ENCODE measurements at regions not wholly inside any gene's neighbourhood (a gene's known extent, or its start where the extent isn't known, plus 50 kb on each side); places are given as distances from the start of the nearest gene placed in this dataset.
"Not testable (repeated sequence)": the region's sequence is repeated elsewhere in the genome, so short reads cannot be mapped to it uniquely, and the experiment has no call there.

DNA sequence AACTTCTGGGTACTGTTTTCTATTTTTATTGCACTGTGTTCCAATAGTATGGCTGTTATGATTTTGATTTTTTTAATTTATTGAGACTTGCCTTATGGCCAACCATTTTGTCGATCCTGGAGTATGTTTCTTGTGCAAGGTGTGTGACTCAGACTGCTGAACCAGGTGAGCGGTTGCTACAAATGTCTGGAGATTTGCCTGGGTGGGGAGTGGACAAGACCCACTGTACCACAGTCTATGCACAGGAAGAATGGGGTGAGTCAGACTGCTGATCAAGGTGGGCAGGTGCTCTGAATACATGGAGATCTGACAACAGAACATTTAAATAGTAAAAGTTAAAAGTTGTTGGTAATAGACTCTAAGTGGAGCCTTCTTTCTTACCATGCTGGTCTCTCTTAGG lies 609.2 kb downstream of the CSNK1G3 start:
- DNase-seq (ENCODE audit: low read depth in 2 of 2), result no peak

DNA sequence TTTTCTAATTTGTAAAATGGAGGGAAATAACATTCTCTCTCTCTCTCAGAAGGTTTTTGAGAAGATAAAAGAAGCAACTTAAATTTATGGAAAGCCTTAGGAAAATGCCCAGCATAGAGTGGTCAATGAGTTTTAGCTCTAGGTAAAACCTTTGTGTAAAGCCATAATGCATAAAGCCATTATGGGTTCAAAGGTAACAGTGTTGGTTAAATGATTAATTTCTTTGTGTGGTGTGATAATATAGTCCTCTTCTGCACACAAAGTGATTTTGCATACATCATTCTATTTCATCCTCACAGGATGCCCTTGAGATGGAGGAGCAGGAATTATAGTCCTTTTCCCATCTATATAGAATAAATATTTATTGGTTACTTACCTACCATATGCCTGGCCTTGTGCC lies 602.9 kb downstream of the CSNK1G3 start:
- no peak for DNase-seq (ENCODE audit: low read depth in 2 of 2)

DNA sequence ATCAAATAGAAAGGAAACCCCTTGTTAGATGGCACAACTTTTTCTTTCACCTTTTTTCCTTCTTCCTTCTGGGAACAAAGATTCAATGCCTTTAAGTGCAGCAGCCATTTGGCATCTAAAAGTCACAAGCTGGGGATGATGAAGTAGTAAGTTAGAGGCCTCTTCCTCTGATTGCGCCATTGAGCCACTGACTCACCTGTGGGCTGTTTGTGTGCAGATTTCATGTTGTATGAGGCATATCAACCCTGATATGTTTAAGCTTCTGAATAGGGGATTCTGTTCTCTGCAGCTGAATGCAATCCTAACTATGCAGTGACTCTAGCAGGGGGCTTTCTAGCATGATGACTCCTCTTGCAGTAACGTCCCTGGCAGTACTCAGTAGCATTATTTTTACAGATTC lies 599.9 kb downstream of the CSNK1G3 start:
- DNase-seq (ENCODE audit: low read depth in 2 of 2), result no peak

DNA sequence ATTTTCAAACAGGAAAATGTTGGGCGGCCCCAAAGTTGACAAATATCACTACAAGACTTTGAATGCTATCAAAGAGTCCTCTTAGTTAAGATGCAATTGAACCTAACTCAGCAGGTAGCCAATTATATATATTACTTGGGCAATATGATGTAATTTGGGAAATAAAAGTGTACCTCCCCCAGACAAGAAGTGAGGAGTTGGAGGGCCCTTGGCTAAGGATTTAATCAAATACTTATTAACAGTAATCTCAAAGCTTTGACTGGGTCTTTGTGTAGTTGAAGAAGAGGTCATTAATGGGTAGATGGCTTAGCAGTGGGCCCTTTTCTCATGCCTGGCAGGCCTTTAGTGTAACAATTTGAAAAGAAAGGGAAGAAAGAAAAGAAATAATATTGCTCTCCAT lies 599.0 kb downstream of the CSNK1G3 start:
- no peak for DNase-seq (ENCODE audit: low read depth in 2 of 2)

DNA sequence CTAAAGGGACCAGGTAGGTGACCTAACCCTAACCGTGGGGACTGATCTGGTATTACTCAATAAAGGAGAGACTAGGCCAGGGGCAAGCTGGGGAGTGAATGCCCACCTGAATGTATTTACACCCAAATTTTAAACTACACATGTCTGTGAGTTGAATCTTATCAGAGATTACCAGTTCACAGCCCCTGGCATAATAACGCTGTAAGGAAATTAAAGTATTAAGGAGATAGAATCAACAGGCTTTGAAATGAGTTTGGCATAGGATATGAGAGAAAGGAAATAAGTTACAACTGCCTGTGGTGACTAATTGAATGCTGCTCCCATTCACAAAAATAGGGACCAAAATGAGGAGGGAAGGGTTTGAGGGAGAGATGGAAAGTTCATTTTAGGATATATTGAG lies 593.3 kb downstream of the CSNK1G3 start:
- no peak for DNase-seq (ENCODE audit: low read depth in 2 of 2)

DNA sequence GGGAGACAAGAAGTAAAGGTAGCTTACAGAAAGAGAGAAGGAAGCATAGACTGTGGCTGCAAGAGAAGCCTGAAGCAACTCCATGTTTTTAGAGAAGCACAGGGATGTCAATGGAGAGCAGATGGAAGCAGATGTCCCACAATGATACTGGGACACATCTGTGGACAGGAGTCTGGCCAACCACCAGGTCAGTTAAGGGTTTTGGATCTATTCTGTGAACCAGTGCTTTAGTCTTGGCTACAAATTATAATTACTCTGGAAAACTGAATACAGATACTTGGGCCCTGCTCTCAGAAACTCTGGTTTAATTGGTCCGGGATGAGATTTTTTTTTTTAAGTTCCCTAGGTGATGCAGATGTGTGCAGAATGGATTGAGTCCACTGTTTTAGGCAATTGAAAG lies 592.8 kb downstream of the CSNK1G3 start:
- no peak for DNase-seq (ENCODE audit: low read depth in 2 of 2)

DNA sequence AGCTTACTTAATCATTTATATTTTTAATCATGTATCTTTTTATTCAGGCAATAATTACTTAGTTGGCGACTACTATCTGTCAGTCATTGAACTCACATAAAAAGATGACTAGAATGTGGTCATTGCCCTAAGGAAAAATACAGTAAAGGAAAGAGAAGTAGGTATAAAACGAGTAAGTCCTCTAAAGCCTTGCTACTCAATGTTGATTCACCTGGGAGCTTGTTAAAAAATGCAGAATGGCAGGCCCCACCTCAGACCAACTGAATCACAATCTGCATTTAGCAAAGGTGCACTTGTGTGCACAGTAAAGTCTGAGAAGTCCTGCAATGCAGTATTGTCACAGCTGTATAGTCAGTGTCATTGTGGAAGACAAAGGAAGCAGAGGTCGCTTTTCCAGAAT lies 592.4 kb downstream of the CSNK1G3 start:
- no peak for DNase-seq (ENCODE audit: low read depth in 2 of 2)

DNA sequence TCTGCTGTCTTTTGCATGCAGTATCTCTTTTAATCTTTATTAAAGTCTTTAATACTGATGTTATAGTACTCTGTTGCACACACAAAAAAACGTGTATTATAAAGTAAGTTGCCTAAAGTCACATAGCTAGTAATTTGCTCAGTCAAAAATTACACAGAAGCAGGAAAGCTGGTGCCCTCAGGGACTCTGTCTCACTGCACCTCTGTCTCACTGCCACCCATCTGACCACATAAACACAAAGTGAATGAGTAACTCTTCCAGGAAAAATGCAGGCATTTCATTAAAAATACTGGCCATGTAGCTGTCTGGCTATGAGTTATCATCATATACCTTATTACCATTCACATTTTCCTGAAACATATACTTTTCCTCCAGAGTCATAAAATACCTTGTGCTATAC lies 591.7 kb downstream of the CSNK1G3 start:
- no peak for DNase-seq (ENCODE audit: low read depth in 2 of 2)

DNA sequence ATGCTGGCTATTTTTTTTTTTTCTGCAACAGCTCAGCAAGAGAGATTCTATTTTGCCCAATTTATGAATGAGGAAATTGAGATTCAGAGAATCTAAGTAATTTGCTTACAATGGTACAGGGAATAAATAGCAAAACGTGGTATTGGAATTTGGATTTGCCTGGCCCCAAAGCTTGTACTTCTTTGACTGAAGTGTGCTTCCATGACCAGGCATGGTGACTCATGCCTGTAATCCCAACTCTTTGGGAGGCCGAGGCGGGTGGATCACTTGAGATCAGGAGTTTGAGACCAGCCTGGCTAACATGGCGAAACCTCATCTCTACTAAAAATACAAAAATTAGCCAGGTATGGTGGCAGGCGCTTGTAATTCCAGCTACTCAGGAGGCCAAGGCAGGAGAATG lies 591.1 kb downstream of the CSNK1G3 start:
- DNase-seq (ENCODE audit: low read depth in 2 of 2), result not testable (repeated sequence)

DNA sequence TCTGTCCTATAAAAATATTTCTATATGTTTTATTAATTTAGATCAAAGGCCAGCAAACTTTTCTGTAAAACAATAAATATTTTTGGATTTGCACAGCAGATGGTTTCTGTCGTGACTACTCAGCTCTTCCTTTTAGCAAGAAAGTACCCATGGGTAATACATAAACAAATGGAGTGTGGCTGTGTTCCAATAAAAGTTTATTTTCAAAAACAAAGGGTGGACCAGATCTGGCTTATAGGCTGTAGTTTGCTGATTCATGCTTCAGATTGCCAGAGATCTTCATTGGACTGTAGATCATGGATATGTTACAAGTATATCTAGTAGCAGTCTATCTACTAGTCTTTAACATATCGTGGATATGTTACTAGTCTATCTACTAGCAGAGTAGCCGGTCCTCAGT lies 590.5 kb downstream of the CSNK1G3 start:
- DNase-seq (ENCODE audit: low read depth in 2 of 2), result no peak

DNA sequence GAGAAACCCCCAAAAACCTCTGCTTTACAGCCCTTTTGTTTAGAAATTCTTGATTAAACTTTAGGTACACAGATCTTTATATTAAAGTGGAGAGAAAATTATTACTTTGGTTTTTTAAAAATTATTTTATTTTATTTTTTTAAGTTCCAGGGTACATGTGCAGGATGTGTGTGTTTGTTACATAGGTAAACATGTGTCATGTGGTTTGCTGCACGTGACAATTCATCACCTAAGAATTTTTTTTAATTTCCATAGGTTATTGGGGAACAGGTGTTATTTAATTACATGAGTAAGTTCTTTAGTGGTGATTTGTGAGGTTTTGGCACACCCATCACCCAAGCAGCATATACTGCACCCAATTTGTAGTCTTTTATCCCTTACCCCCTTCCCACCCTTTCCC lies 581.7 kb downstream of the CSNK1G3 start:
- no peak for DNase-seq (ENCODE audit: low read depth in 2 of 2)

DNA sequence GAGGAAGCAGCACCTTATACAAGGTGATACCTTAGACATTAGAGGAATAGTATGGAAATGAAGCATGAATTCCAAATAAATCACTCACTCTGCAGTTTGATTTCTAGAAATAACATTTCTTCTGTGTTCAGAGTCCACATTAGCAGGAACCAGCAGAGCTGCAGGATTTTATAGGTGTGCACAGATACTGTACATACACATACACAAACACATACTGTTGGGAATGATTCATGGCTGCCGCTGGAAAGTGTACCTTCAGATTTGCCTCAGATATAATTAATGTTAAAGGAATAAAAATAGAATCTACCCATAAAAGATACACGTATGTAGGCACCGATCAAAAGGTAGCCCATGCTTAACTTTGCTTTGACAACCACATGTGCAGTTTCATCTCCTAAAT lies 578.1 kb downstream of the CSNK1G3 start:
- no peak for DNase-seq (ENCODE audit: low read depth in 2 of 2)

DNA sequence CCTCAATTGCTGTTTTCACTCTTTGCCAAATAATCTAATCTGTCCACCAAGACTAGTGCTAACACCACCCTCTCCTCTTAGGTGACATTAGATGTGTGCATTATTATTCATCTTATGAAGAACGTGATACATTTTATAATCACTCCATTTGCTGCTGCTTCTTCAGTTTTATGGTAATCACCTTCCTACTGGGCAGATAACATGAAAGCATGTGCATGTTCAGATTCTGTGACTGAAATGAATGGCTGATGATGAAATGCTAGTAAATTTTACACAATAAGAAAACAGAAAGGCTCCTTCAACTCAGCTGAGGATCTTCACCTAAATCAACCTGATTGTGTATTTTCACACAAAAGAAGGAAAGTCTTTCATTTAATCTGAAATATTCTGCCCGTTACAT lies 577.6 kb downstream of the CSNK1G3 start:
- DNase-seq (ENCODE audit: low read depth in 2 of 2), result no peak

DNA sequence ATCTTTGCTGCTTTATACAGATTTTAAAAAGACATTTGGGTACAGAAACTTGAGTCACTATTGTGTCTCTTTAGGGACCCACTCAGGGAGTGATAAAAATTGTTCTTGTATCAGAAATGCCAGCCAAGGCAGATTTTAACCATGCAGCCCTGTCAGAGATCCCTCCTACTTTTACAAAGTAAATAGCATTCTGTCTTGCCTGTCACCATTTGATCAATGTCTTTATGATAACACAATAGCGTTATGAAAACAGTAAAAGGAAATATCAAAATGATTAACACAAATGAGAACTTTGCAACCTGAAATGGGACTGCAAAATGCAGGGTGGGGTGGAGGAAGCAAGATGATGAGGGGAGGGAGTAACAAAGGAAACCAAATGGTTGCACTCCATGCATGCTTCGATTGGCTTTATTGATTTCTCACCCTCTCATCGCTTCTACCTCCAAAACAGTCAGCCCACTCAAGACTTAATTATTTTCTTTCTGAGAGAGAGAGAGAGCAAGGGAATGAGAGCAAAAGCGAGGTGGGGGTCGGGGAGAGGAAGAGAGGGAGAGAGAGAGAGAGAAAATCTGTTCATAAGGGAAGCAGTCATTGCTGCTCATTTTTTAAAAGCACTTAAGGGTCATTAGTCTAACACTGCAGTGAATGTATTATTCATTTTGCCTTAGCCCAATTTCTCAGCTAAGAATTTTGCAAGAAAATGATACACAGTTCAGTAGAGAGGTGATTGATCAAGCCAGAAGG lies 576.5 kb downstream of the CSNK1G3 start:
- DNase-seq (ENCODE audit: low read depth in 2 of 2), result no peak

DNA sequence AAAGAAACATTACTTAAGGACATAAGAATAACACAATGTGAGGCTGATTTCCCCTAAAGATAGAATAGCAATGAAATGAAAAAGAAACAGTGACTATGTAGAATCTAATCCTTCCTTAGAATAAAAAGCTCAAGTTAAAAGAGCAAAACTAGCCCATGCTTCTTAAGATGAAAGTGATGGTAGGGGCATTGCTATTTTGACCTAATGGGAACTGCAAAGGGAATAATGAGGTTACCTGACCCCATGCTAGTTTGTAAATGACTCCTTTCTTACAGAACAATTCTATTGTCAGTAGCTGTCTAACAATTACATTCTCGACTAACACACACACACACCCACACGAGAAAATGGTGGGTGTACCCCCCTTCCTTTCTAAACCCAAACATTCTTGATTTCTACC lies 575.8 kb downstream of the CSNK1G3 start:
- no peak for DNase-seq (ENCODE audit: low read depth in 2 of 2)

DNA sequence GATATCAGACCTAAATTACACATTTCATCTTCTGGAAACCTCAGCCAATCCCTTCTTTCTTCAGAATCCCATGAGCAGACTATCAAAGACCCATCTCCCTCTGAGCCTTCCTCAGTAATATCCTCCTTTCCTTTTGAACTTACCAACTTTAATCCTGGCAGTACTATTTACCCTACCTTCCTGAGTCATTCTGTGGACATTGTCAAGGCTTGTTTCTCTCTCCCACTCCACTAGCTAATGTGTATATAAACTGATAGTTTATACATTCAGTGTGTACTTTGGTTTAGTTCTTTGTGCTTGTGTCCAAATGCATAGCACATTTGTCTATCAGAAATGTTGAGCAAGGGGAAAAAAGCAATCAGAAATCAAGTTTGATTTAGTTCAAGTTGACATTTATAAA lies 568.3 kb downstream of the CSNK1G3 start:
- DNase-seq (ENCODE audit: low read depth in 2 of 2), result no peak

DNA sequence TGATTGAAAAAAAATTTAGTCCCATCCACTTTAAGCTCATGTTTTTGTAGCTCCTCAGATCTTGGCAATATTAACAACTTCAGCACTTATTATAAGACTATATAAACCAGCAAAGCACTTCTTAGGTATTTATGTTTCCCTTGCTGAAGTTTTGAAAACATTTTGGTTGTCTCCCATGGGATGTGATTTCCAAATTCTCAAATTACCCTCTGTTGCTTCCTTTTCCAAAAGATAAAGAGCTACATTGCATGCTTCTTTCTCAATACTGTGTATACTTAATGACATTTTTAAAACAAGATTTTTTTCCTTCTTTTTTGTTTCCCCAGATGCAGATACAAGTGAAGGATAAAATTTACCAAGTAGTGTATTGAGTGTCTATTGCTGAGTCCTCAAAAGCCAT lies 567.1 kb downstream of the CSNK1G3 start:
- DNase-seq (ENCODE audit: low read depth in 2 of 2), result no peak

DNA sequence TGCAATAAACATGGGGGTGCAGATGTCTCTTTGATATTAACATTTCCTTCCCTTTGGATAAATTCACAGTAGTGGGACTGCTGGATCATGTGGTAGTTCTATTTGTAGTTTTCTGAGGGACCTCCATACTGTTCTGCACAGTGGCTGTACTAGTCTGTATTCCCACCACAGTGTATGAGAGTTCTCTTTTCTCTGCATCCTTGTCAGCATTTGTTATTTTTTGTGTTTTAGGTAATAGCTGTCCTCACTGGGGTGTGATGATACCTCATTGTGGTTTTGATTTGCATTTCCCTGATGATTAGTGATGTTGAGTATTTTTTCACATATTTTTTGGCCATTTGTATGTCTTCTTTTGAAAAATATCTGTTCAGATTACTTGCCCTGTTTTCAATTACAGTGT lies 562.5 kb downstream of the CSNK1G3 start:
- DNase-seq (ENCODE audit: low read depth in 2 of 2), result no peak

DNA sequence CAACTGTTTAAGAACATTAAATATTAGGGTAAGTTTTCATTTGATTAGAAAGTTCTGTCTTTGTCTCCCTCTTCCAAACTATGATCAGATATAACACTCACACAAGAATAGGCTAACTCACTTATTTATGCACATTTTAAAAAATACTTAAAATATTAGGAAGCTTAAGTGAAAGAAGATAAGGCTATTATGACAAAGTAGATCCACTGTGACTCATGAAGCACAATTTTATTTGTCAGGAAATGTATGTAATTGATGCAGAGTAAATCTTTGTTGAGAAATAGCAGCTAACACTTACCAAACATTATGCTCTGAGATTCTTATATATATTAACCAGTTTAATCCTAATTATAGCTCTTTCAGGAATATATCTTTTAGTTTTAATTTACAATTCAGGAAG lies 560.6 kb downstream of the CSNK1G3 start:
- DNase-seq (ENCODE audit: low read depth in 2 of 2), result no peak

DNA sequence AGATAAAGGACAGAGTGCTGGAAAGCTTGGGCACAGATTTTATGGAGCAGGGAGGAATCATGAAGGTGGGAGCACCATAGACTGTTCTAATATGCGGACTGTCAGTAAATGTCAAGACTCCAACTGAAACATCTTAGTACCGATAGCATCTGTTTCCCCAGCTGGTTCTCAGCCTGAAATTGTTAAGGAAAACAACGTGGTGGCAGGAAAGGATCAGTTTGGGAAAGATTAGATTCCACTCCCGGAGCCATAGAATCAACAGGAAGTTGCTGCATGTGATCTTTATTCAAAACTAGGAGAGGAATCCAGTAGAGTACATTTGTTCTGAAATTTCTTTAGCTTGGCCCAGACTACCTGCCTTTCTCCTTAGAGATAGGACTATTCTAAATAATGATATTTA lies 559.1 kb downstream of the CSNK1G3 start:
- DNase-seq (ENCODE audit: low read depth in 2 of 2), result no peak

DNA sequence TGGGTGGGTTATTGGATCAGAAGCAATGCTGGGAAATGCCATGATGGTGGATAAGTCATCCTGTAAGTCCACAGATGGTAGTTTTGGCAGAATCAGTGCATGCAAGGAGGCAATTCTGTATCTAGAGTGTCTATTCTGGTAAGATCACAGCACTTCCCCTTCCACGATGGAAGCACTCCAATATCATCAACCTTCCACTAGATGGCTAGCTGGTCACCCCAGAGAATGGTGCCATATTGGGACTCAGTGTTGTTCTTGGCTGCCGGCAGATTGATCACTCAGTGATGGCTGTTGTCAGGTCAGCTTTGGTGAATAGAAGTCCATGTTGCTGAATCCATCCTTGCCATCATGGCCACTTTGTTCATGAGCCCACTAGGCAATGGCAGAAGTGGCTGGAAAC lies 553.5 kb downstream of the CSNK1G3 start:
- no peak for DNase-seq (ENCODE audit: low read depth in 2 of 2)

DNA sequence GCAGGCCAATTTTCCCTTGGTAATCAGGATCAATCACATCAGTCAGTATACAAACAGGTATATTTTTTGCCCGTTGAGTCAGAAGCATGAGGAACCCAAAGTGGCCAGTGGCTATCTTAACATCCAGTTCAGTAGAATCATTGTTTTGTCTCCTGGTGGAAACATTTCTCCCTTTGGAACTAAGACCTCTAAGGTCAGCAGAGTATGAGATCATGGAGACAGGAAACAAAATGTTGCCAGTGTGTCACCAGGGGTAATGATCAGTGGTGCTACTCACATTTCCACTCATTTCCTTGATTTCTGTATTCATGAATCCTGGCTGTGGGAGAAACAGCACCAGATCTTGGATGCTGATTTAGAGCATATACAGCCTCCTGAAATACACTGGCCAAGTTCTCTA lies 553.0 kb downstream of the CSNK1G3 start:
- DNase-seq (ENCODE audit: low read depth in 2 of 2), result no peak

DNA sequence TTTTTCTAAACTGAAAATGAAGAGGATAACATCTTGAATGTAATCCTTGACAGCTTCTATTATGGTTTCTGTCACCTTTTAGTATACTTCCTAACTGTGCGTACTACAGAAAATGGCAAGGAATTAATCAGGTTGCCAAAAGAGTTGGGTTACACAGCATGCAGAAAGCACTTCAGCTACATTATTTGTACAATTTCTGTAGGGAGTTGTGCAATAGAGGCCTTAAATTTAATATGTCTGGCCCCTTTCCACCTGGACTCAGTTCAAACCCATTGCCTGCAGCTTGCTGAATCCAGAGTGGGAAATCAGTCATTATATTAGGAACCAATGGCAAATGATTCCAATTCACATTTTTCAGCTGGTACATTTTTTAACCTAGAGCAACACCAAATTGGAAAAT lies 549.7 kb downstream of the CSNK1G3 start:
- DNase-seq (ENCODE audit: low read depth in 2 of 2), result no peak

DNA sequence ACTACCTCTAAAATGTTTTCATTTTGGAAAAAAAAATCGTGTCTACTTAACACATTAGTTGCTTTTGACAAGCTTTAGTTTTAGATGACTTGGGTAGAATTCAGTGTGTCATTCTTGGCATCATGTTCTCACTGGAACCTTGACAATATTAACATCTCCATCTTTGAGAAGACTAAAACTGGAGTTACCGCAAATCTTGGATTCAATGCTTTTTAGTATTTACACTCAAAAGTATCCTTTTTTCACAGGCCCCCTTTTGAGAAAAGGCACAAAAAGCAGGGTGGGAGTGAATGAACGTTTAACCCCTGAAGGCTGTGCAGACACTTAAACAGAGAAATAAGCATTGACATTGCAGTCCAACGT lies 549.1 kb downstream of the CSNK1G3 start:
- DNase-seq (ENCODE audit: low read depth in 2 of 2), result no peak
